ENCODE measurements at regions not wholly inside any gene's neighbourhood (a gene's known extent, or its start where the extent isn't known, plus 50 kb on each side); places are given as distances from the start of the nearest gene placed in this dataset.
"Not testable (repeated sequence)": the region's sequence is repeated elsewhere in the genome, so short reads cannot be mapped to it uniquely, and the experiment has no call there.

- Histone ChIP-seq H3K27ac (no peak overlapping the region), H3K4me3 (no peak overlapping the region), H3K27me3 (no peaks in the 10 kb centered on the region), H3K36me3 (no peaks in the 10 kb centered on the region), H3K4me1 (no peaks in the 10 kb centered on the region), H3K9me3 (no peaks in the 10 kb centered on the region)
- TF ChIP-seq, protein P1, sequence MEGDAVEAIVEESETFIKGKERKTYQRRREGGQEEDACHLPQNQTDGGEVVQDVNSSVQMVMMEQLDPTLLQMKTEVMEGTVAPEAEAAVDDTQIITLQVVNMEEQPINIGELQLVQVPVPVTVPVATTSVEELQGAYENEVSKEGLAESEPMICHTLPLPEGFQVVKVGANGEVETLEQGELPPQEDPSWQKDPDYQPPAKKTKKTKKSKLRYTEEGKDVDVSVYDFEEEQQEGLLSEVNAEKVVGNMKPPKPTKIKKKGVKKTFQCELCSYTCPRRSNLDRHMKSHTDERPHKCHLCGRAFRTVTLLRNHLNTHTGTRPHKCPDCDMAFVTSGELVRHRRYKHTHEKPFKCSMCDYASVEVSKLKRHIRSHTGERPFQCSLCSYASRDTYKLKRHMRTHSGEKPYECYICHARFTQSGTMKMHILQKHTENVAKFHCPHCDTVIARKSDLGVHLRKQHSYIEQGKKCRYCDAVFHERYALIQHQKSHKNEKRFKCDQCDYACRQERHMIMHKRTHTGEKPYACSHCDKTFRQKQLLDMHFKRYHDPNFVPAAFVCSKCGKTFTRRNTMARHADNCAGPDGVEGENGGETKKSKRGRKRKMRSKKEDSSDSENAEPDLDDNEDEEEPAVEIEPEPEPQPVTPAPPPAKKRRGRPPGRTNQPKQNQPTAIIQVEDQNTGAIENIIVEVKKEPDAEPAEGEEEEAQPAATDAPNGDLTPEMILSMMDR (IDR thresholded peaks at IDR 0.05), result no peak
- intact Hi-C loops (cut with DNase I; ENCODE audit: low total_unique reads), result no loop called here
- no peak for DNase-seq
These were observed 330.4 kb downstream of the ARL4A start for GRCh38 chr7:13017881-13018280.

DNA sequence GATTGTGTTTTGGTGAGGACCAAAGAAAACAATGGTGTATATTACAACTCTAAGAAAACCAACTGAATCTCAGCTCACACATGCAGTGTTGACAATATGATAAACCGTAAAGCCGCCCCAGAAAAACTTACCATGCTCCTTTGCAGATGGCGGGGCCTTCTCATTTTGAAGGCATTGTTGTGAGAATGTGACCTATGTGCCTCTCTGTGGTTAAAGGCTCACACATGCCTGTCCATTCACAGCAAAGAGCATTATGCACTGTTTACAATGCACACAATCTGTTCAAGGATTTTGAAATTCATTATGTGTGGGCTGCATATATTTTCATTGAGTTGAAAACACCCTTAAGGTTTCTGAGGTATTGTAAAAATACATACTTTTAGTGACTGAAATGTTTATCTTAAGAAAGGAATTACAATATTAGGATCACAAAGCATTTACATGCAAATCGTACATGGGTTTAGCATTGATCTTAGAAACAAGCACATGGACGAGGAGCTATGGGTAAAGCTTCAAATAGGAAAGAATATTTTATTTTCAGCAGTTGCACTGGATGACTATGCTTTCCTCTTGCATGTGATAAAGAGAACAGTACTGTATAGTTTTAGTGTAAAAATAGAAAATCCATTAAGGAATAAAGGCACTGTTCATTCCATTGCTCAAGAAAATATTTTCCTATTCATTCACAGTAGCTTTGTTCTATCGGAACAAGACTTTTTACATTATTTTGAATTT lies 334.3 kb downstream of the ARL4A start:
- no peak for DNase-seq
- Histone ChIP-seq H3K27ac (no peak overlapping the region), H3K36me3 (no peaks in the 10 kb centered on the region), H3K9me3 (no peaks in the 10 kb centered on the region), H3K4me1 (no peaks in the 10 kb centered on the region), H3K4me3 (no peak overlapping the region), H3K27me3 (no peaks in the 10 kb centered on the region)
- intact Hi-C loops (cut with DNase I; ENCODE audit: low total_unique reads), result no loop called here
- TF ChIP-seq, protein P1 (IDR thresholded peaks at IDR 0.05), result no peak

GRCh38 chr7:13024121-13024674 lies 336.8 kb downstream of the ARL4A start:
- no peak overlapping the region for H3K27ac ChIP-seq
- intact Hi-C loops (cut with DNase I; ENCODE audit: low total_unique reads), result no loop called here
- TF ChIP-seq, protein P1 (IDR thresholded peaks at IDR 0.05), result no peak
- H3K4me1 ChIP-seq, result no peaks in the 10 kb centered on the region
- no peak for DNase-seq
- no peaks in the 10 kb centered on the region for H3K9me3 ChIP-seq
- H3K4me3 ChIP-seq, result no peak overlapping the region
- no peaks in the 10 kb centered on the region for H3K27me3 ChIP-seq
- H3K36me3 ChIP-seq, result no peaks in the 10 kb centered on the region

DNA sequence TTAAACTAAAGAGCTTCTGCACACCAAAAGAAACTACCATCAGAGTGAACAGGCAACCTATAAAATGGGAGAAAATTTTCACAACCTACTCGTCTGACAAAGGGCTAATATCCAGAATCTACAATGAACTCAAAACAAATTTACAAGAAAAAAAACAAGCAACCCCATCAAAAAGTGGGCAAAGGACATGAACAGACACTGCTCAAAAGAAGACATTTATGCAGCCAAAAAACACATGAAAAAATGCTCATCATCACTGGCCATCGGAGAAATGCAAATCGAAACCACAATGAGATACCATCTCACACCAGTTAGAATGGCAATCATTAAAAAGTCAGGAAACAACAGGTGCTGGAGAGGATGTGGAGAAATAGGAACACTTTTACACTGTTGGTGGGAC lies 337.6 kb downstream of the ARL4A start:
- H3K4me1 ChIP-seq; H3K36me3 ChIP-seq; DNase-seq; H3K4me3 ChIP-seq; H3K27me3 ChIP-seq; H3K27ac ChIP-seq; H3K9me3 ChIP-seq; intact Hi-C loops (cut with DNase I; ENCODE audit: low total_unique reads): not testable (repeated sequence)

DNA sequence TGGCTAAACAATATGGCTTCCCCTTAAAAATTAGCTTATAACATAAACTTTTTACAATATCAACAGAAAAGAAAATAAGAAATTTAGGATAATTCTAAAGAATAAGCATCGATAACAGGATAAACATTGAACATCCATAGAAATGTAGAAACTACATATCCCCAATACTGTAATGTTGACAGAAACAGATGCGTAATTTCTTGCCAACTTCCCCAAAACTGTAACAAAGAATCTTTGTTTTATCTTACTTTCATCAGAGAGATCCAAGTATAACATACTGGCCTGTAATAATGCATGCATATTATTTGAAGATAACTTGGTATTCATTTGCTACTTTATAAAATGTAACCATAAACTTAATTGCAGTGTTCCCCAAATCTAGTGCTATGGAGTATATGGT lies 339.9 kb downstream of the ARL4A start:
- Histone ChIP-seq H3K4me3 (no peak overlapping the region), H3K9me3 (no peaks in the 10 kb centered on the region), H3K36me3 (no peaks in the 10 kb centered on the region), H3K27ac (no peak overlapping the region), H3K27me3 (no peaks in the 10 kb centered on the region), H3K4me1 (no peaks in the 10 kb centered on the region)
- DNase-seq, result no peak
- TF ChIP-seq, protein P1 (IDR thresholded peaks at IDR 0.05), result no peak
- intact Hi-C loops (cut with DNase I; ENCODE audit: low total_unique reads), result no loop called here

- no peaks in the 10 kb centered on the region for H3K36me3 ChIP-seq
- no peaks in the 10 kb centered on the region for H3K4me1 ChIP-seq
- H3K4me3 ChIP-seq, result no peak overlapping the region
- TF ChIP-seq, protein P1 (IDR thresholded peaks at IDR 0.05), result no peak
- DNase-seq, result no peak
- no peaks in the 10 kb centered on the region for H3K9me3 ChIP-seq
- H3K27ac ChIP-seq, result no peak overlapping the region
- no peaks in the 10 kb centered on the region for H3K27me3 ChIP-seq
- intact Hi-C loops (cut with DNase I; ENCODE audit: low total_unique reads), result no loop called here
These were observed 340.8 kb downstream of the ARL4A start for GRCh38 chr7:13028036-13028824.
